ENCODE measurements at regions not wholly inside any gene's neighbourhood (a gene's known extent, or its start where the extent isn't known, plus 50 kb on each side); places are given as distances from the start of the nearest gene placed in this dataset.
A peak's percentile ranks its signal among the peaks of the same experiment; 100 is the strongest.

DNA sequence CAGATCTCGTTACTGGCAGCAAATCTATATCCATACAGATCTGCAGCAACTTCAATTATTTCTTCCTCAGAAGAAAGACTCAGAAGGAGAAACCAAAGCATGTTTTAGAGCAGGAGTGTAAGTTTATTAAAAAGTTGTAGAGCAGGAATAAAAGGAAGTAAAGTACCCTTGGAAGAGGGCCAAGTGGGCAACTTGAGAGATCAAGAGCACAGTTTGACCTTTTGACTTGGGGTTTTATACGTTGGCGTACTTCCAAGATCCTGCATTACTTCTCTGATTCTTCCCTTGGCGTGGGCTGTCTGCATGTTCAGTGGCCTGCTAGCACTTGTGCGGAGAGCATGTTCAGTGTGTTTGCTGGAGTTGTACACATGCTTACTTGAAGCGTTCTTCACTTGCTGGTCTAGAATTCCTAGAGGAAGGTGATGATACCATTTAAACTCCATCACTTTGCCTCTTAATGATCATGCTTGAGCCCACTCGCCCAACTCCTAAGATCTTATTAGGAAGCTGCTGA lies 1114.7 kb upstream of the PABPC4L start:
- no peak for DNase-seq

- DNase-seq = no peak
Observed at GRCh38 chr4:135290136-135290535, 1088.5 kb upstream of the PABPC4L start.

DNA sequence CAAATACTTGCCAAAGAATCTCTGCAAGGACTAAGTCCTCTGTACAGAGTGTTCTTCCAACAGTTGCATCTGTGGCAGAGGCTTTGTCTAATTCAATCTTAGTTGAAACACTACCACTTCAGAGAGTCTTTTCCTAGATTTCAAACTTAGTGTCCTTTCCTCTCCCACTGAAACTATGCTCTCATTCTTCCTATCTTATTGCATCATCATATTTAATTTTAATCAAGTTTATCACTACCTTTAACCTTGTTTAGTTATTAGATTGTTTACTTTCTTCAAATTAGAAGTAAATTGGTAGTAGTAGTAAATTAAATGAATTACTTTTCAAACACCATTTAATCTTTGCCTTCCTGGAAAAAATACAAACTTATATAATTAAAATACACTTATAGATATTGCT lies 1082.3 kb upstream of the PABPC4L start:
- no peak for DNase-seq

- DNase-seq = no peak
Observed at GRCh38 chr4:135282676-135283075, 1081.1 kb upstream of the PABPC4L start.

DNA sequence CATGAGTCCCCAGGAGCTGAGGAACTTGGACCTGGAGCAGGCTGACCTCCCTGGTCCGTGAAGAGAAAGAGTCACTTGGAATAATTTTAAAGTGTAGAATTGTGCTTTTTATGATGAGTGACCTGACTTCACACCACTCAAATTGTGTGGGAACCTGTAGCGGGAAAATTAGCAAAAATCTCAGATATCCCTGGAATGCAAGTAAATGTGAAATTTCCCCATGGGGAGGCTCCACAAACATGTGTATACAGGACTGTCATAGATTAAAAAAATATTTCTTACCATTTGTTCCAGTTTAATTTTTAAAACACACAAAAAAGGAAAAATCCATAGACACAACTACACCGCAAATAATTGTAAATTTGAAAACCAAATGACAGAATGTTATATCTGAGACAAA lies 1079.6 kb upstream of the PABPC4L start:
- DNase-seq = no peak

GRCh38 chr4:135277980-135278315 lies 1076.4 kb upstream of the PABPC4L start:
- DNase-seq = no peak

GRCh38 chr4:135277068-135277979 lies 1075.7 kb upstream of the PABPC4L start:
- DNase-seq = no peak

DNA sequence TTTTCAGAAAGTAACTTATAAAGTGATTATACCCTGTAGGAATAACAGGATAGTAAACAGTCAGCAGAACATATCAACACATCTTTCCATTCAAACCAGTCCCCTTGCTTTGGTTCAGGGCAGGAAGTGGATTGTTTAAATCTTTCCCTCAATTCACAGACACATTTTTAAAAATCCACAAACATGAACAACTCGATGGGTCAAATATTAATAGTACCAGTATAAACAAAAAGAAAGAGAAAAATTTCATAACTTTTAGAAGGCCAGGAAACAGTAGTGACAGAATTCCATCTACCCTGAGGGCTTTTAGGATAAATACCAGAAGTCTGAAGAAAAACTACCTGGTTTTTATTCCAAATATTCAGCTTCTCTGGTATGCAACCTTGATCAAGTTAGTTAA lies 1072.8 kb upstream of the PABPC4L start:
- DNase-seq = no peak

- no peak for DNase-seq
Observed at GRCh38 chr4:135269125-135269890, 1067.7 kb upstream of the PABPC4L start.

DNA sequence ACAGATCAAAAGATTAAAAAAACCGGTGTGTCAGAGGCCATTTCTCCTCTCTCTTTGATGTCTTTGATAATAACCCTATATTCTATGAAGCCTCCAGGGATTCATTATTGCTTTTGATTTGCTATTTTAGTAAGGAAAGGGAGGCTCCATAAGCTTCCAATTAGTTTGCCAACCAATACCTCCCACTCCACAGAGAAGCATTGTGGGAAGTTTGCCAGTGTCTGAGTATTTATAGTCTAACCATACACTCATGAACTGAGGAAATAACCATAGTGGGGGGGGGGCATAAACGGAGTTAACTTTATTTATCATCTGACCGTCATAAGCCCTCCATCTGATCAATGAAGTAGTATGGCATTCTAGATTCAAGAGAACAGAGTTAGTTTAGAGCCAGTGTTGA lies 1066.8 kb upstream of the PABPC4L start:
- DNase-seq = no peak

DNA sequence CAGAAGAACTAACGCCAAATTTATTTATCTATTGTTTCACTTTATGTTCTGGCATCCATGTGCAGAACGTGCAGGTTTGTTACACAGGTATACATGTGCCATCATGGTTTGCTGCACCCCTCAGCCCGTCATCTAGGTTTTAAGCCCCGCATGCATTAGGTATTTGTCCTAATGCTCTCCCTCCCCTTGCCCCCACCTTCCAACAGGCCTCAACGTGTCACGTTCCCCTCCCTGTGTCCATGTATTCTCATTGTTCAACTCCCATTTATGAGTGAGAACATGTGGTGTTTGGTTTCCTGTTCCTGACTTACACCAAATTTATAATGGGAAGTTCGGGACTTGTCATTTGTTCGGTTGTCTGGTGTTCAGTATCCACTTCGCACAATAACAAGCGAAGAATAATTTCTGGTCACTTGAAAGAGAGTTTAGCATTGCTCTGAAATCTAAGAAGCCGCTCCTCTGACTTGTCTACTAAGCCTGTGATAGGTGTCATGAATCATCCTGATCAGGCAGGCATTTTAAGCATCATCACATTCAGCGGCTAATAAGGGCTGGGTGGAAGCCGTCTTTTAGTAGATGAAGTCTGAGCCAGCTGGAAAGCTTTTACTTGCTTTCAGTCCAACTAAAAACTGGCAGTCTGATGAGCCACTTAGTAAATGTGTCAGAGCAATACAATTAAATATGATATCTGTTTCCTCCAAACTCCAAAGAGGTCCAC lies 1065.7 kb upstream of the PABPC4L start:
- peak; percentile 17 for DNase-seq

DNA sequence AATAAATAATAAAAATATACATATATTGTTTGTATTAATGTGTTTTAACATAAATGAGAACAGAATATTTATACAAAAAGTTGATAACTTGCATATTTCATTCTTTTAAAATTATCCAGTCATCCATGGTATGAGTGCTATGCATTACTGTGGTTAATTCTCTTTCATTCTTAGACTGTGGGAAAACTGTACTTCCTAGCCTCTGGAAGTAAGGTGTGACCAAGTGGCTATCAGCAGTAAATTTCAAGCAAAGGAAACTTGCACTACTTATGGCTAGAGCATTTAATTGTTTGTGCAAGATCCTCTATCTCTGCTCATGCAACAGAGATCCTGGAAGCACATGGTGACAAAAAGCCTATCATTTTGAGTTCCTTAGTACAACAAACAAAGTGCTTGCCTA lies 1054.5 kb upstream of the PABPC4L start:
- no peak for DNase-seq

DNA sequence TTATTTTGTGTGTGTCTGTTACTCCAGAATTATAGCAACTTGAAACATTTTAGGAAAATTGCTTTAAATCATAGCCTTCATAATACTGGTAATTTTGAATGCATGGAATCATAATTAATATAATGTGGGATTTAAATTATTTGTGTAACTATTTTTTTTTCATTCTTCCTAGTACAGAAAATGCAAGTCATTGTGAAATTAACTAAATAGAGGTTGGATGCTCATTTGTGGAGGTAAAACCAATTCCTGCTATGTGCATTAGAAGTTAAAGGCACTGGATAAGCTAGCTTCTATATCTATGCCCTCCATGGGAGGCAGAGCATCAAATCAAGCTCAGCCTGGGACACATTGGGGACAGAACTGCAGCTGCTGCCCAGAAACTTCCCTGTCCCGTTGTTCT lies 1048.5 kb upstream of the PABPC4L start:
- no peak for DNase-seq

DNA sequence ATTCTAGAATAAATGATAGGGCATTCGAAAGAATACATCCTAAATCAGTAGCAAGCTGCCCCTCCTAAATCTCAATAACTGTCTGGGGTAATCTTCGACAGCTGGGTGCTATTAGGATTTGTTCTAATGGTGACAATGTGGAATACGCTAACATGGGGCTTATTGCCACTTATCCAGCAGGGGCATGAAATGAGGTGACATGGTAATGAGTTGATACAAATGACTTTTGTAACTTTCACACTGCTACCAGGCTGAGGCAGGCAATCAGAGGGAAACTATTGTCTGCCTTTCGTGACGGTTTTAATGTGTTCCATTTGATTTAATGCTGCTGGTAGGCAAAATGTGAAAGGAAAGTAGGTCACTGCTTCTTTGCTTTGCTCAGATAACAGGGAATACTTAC lies 1047.4 kb upstream of the PABPC4L start:
- DNase-seq = peak; percentile 1

DNA sequence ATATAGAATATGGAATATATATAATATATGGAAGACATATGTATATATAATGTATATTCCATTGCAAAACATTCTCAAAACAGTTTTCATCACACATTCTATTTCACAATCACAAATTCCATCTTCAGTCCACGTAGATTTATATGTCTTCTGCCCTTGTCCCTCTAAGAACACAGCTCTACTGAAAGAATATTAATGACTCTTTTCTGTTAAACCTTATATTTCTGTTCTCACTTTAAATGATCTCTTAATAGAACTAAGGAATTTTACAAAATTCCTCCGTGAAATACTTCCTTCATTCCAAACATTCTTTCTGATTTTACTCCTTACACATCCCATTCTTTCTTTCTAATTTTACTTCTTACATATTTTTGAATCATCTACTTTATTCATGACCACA lies 1043.1 kb upstream of the PABPC4L start:
- DNase-seq = no peak

DNA sequence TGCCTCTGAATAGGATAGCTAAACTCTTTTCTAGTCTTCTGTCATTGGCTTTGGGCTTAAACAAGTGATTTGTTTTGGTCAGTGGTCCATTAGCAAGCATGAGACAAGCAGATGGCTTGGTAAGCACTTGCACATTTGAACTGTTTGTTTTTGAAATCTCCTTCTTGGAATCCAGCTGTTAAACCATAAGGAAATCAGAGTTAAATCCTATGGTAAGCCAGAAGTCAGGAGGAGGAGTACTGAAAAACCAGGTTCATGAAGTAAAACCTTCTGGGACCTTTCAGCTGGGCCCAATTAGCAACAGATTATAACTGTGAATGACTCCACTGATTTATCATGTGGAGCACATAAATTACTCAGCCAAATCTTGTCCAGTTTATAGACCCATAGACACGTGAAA lies 1042.5 kb upstream of the PABPC4L start:
- DNase-seq = peak; percentile 31

DNA sequence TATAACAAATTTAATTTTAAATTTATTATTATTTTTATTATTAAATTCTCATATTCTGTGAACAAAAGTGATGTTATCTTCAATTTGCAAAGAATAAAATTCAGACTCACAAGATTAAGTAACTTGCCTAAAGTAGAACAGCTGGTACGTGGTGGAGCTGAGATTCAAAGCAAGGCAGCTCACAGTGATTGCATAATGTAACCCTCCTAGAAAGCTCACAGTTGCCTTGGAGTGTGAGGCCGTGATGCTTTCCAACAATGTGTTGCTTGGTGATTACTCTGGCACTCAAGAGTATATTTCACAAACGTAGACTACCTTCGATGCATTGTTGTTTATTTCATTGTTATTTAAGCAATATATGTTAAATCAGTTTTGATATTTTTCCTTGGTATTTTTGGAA lies 1039.2 kb upstream of the PABPC4L start:
- DNase-seq = no peak

GRCh38 chr4:135239964-135240363 lies 1038.4 kb upstream of the PABPC4L start:
- DNase-seq = no peak

GRCh38 chr4:135238940-135239339 lies 1037.4 kb upstream of the PABPC4L start:
- DNase-seq = no peak

DNA sequence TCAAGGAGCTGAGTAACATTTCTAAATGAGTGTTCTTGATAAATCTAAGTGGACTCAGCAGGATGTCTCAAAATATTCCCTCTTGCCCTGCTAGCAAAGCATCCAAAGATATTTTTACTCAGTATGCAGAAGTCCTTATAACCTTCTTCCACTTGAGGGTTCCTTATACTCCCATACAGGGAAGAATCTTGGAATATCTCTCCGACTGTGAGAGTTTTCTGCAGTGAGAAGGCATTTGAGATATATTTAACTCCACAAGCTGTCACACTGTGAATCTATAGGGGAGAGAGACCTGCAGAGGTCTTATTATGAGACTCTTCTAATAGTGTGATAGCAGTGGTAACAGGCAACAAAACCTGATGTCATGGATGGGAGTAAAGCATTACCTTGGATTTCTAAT lies 1034.5 kb upstream of the PABPC4L start:
- no peak for DNase-seq

GRCh38 chr4:135227842-135228241 lies 1026.3 kb upstream of the PABPC4L start:
- no peak for DNase-seq

- no peak for DNase-seq
Observed at GRCh38 chr4:135225551-135225950, 1024.0 kb upstream of the PABPC4L start.

GRCh38 chr4:135210341-135210740 lies 1008.8 kb upstream of the PABPC4L start:
- DNase-seq = no peak
